DND-41 (cell line): ENCODE measurements at regions not wholly inside any gene's neighbourhood (a gene's known extent, or its start where the extent isn't known, plus 50 kb on each side); places are given as distances from the start of the nearest gene placed in this dataset.

ENCODE experiments used
- ATAC-seq: fragments of 200-7000 bp; cut with Tn5 transposase; 3 replicates; pipeline ENCODE4 v1.9.1; 2021; ENCODE audit warnings: low read depth; ENCODE audit not compliant: insufficient read depth
- DNase-seq: peaks from one replicate; pipeline ENCODE4 v3.0.0-alpha.2; 2020
- H2AFZ ChIP-seq: 2 replicates; pipeline ENCODE4 v1.6.0; 2012; ENCODE audit warnings: low read depth, low read length
- H3K27ac ChIP-seq: 2 replicates; pipeline ENCODE4 v1.5.1; 2012; ENCODE audit warnings: low read length, inconsistent platforms
- H3K27me3 ChIP-seq: fragments of 200-600 bp; sonication (generic); 2 replicates; pipeline ENCODE4 v1.6.0; 2012; ENCODE audit warnings: low read length, mild to moderate bottlenecking, inconsistent platforms; ENCODE audit not compliant: insufficient read depth, poor library complexity
- H3K36me3 ChIP-seq: 2 replicates; pipeline ENCODE4 v1.5.1; 2012; ENCODE audit warnings: low read length, inconsistent platforms; ENCODE audit not compliant: insufficient read depth
- H3K4me1 ChIP-seq: 2 replicates; pipeline ENCODE4 v1.5.1; 2012; ENCODE audit warnings: mild to moderate bottlenecking, low read length; ENCODE audit not compliant: insufficient read depth
- H3K4me2 ChIP-seq: 2 replicates; pipeline ENCODE4 v1.6.0; 2012; ENCODE audit warnings: mild to moderate bottlenecking, moderate library complexity, low read length, inconsistent platforms; ENCODE audit not compliant: insufficient read depth
- H3K4me3 ChIP-seq, 2 experiments: fragments of 200-600 bp in 1 of 2; shearing (Covaris generic) in 1 of 2; 2 replicates each; pipeline ENCODE4 v1.5.1; 2012 to 2016; ENCODE audit warnings: inconsistent platforms in 2 of 2, low read length in 2 of 2, mild to moderate bottlenecking in 2 of 2, low read depth in 1 of 2, moderate library complexity in 1 of 2
- H3K79me2 ChIP-seq: 2 replicates; pipeline ENCODE4 v1.6.0; 2012; ENCODE audit warnings: low read length, inconsistent platforms; ENCODE audit not compliant: insufficient read depth
- H3K9ac ChIP-seq: 2 replicates; pipeline ENCODE4 v1.6.0; 2012; ENCODE audit warnings: low read depth, mild to moderate bottlenecking, inconsistent platforms, low read length, moderate library complexity
- H3K9me3 ChIP-seq: 2 replicates; pipeline ENCODE4 v1.5.1; 2012; ENCODE audit warnings: low read length, moderate library complexity, mild to moderate bottlenecking, inconsistent platforms; ENCODE audit not compliant: insufficient read depth, severe bottlenecking
- H4K20me1 ChIP-seq: 2 replicates; pipeline ENCODE4 v1.6.0; 2012; ENCODE audit warnings: low read length; ENCODE audit not compliant: insufficient read depth
- EZH2 ChIP-seq: IDR thresholded peaks from 3 replicates; pipeline ENCODE4 v1.6.1; 2012; ENCODE audit warnings: borderline replicate concordance, low read depth, mild to moderate bottlenecking, moderate library complexity, low read length, inconsistent platforms; ENCODE audit not compliant: severe bottlenecking
- TF ChIP-seq, protein P1 (sequence below): IDR thresholded peaks from 2 replicates; pipeline ENCODE4 v1.5.1; 2012; ENCODE audit warnings: borderline replicate concordance, low read length, moderate library complexity, mild to moderate bottlenecking; ENCODE audit not compliant: poor library complexity, severe bottlenecking; ENCODE audit errors: extremely low read depth

GRCh38 chr13:92966900-92967299, 259.7 kb upstream of the GPC6 start:
- H3K4me3 ChIP-seq, result no peak overlapping the region
- H3K4me1 ChIP-seq, result no peaks in the 10 kb centered on the region
- no peaks in the 10 kb centered on the region for H3K36me3 ChIP-seq
- no peaks in the 10 kb centered on the region for H4K20me1 ChIP-seq
- H3K9ac ChIP-seq, result no peak overlapping the region
- no peak for DNase-seq
- H3K27me3 ChIP-seq, result no peaks in the 10 kb centered on the region
- H3K9me3 ChIP-seq, result no peaks in the 10 kb centered on the region
- H2AFZ ChIP-seq, result no peak overlapping the region
- H3K4me2 ChIP-seq, result no peak overlapping the region
- no peak for ATAC-seq
- H3K27ac ChIP-seq, result no peak overlapping the region
- TF ChIP-seq, protein P1, sequence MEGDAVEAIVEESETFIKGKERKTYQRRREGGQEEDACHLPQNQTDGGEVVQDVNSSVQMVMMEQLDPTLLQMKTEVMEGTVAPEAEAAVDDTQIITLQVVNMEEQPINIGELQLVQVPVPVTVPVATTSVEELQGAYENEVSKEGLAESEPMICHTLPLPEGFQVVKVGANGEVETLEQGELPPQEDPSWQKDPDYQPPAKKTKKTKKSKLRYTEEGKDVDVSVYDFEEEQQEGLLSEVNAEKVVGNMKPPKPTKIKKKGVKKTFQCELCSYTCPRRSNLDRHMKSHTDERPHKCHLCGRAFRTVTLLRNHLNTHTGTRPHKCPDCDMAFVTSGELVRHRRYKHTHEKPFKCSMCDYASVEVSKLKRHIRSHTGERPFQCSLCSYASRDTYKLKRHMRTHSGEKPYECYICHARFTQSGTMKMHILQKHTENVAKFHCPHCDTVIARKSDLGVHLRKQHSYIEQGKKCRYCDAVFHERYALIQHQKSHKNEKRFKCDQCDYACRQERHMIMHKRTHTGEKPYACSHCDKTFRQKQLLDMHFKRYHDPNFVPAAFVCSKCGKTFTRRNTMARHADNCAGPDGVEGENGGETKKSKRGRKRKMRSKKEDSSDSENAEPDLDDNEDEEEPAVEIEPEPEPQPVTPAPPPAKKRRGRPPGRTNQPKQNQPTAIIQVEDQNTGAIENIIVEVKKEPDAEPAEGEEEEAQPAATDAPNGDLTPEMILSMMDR, result no peak
- no peak for TF ChIP-seq EZH2
- no peaks in the 10 kb centered on the region for H3K79me2 ChIP-seq

- Histone ChIP-seq H3K9me3 (no peaks in the 10 kb centered on the region), H3K4me3 (no peak overlapping the region), H3K27me3 (no peaks in the 10 kb centered on the region), H3K36me3 (no peaks in the 10 kb centered on the region), H4K20me1 (no peaks in the 10 kb centered on the region), H3K9ac (no peak overlapping the region), H3K4me2 (no peak overlapping the region), H3K79me2 (no peaks in the 10 kb centered on the region), H3K4me1 (no peaks in the 10 kb centered on the region), H3K27ac (no peak overlapping the region), H2AFZ (no peak overlapping the region)
- TF ChIP-seq EZH2, result no peak
- TF ChIP-seq, protein P1, result no peak
- DNase-seq, result no peak
- ATAC-seq, result no peak
Observed at GRCh38 chr13:92967923-92968322, 258.7 kb upstream of the GPC6 start.

- H2AFZ ChIP-seq, result no peak overlapping the region
- DNase-seq, result no peak
- H3K27me3 ChIP-seq, result no peaks in the 10 kb centered on the region
- H4K20me1 ChIP-seq, result no peaks in the 10 kb centered on the region
- no peak overlapping the region for H3K4me3 ChIP-seq
- no peak overlapping the region for H3K9ac ChIP-seq
- H3K4me2 ChIP-seq, result no peak overlapping the region
- no peaks in the 10 kb centered on the region for H3K9me3 ChIP-seq
- TF ChIP-seq, protein P1, result no peak
- TF ChIP-seq EZH2, result no peak
- no peaks in the 10 kb centered on the region for H3K4me1 ChIP-seq
- H3K79me2 ChIP-seq, result no peaks in the 10 kb centered on the region
- ATAC-seq, result no peak
- no peak overlapping the region for H3K27ac ChIP-seq
- no peaks in the 10 kb centered on the region for H3K36me3 ChIP-seq
Observed at GRCh38 chr13:92972751-92973150, 253.9 kb upstream of the GPC6 start.

DNA sequence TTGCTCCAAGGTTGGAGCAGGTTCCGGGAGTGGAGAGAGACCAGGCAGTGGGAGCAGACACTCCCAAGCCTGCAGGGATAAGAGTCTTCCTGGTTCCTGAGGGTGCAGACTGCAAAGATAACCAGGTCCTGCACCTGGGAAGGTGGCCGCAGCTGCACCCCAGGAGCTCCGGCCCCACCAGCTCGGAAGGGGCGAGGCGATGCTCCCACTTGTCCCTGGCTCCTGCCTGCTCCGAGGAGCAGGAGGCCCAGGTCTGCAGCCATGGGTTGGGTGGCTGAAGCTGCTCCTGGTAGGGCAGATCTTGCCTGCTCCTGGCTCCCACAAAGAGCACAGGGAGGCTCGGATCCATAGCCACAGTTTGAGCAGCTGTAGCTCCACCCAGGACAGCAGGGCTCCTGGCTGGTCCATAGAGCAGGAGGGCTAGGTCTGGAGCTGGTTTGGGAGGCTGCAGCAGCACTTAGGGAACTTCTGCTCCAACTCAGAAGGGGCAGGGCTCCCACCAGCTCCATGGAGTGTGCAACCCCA, 251.6 kb upstream of the GPC6 start:
- TF ChIP-seq, protein P1, result no peak
- TF ChIP-seq EZH2, result no peak
- Histone ChIP-seq H3K27ac (no peak overlapping the region), H3K4me3 (no peak overlapping the region), H3K9ac (no peak overlapping the region), H3K4me1 (no peaks in the 10 kb centered on the region), H3K4me2 (no peak overlapping the region), H3K79me2 (no peaks in the 10 kb centered on the region), H3K27me3 (no peaks in the 10 kb centered on the region), H4K20me1 (no peaks in the 10 kb centered on the region), H3K9me3 (no peaks in the 10 kb centered on the region), H2AFZ (no peak overlapping the region), H3K36me3 (no peaks in the 10 kb centered on the region)
- ATAC-seq (no peak), DNase-seq (no peak)
